HL-60 (cell line): ENCODE measurements at regions not wholly inside any gene's neighbourhood (a gene's known extent, or its start where the extent isn't known, plus 50 kb on each side); places are given as distances from the start of the nearest gene placed in this dataset.

ENCODE experiments used
- DNase-seq, 2 experiments: peaks; one replicate each; pipeline ENCODE4 v3.0.0-alpha.2; 2010 to 2020; ENCODE audit warnings: low read depth in 1 of 2, low spot score in 1 of 2
- H3K27ac ChIP-seq: fragments of 250-450 bp; sonication (Bioruptor Pico); replicated peaks from 2 replicates; pipeline ENCODE4 v1.5.1; 2020; ENCODE audit warnings: mild to moderate bottlenecking, moderate library complexity
- H3K27me3 ChIP-seq: fragments of 250-450 bp; sonication (Bioruptor Pico); 2 replicates; pipeline ENCODE4 v1.5.1; 2021; ENCODE audit warnings: mild to moderate bottlenecking, moderate library complexity; ENCODE audit not compliant: insufficient read depth, poor library complexity, severe bottlenecking
- H3K4me3 ChIP-seq: replicated peaks from 2 replicates; pipeline ENCODE4 v1.5.1; 2011; ENCODE audit warnings: mild to moderate bottlenecking, control low read depth, low read length; ENCODE audit not compliant: insufficient read depth
- CTCF ChIP-seq: IDR thresholded peaks from one replicate; pipeline ENCODE4 v1.5.1; 2011; ENCODE audit warnings: low read length, control low read depth, inconsistent platforms; ENCODE audit not compliant: insufficient read depth
- GABPA ChIP-seq: IDR thresholded peaks from 2 replicates; pipeline ENCODE4 v1.6.1; 2012; ENCODE audit warnings: low read depth
- POLR2AphosphoS5 ChIP-seq: IDR thresholded peaks from 2 replicates; pipeline ENCODE4 v1.6.1; 2012; ENCODE audit warnings: low read depth
- REST ChIP-seq: IDR thresholded peaks from 2 replicates; pipeline ENCODE4 v1.6.1; 2012; ENCODE audit warnings: low read depth; ENCODE audit not compliant: insufficient replicate concordance
- SPI1 ChIP-seq: IDR thresholded peaks from 2 replicates; pipeline ENCODE4 v1.6.1; 2012; ENCODE audit warnings: low read depth, mild to moderate bottlenecking, borderline replicate concordance

GRCh38 chr17:74099442-74100340, 103.8 kb upstream of the RPL38 start:
- peaks cover 2% of the 10 kb centered on the region for H3K27me3 ChIP-seq
- no peak for TF ChIP-seq SPI1
- no peak for TF ChIP-seq POLR2AphosphoS5
- TF ChIP-seq REST, result no peak
- TF ChIP-seq CTCF, result no peak
- TF ChIP-seq GABPA, result no peak
- no peak overlapping the region for H3K27ac ChIP-seq
- no peak for DNase-seq
- H3K4me3 ChIP-seq, result no peak overlapping the region

- H3K27me3 ChIP-seq, result peaks cover 2% of the 10 kb centered on the region
- TF ChIP-seq REST, result no peak
- peak; percentile 24; the same call in 1 of the 2 replicates for TF ChIP-seq GABPA
- peak; percentile 67 for TF ChIP-seq SPI1
Measured at GRCh38 chr17:74104921-74105320, 98.6 kb upstream of the RPL38 start.

GRCh38 chr17:74107107-74107506, 96.4 kb upstream of the RPL38 start:
- no peak overlapping the region for H3K4me3 ChIP-seq
- H3K27ac ChIP-seq, result no peak overlapping the region
- TF ChIP-seq POLR2AphosphoS5 (no peak), REST (no peak), GABPA (no peak), CTCF (no peak), SPI1 (no peak)
- H3K27me3 ChIP-seq, result peaks cover 2% of the 10 kb centered on the region
- DNase-seq, result no peak

More at GRCh38 chr17:74104921-74105320, 98.6 kb upstream of the RPL38 start:
- no peak for DNase-seq
- Histone ChIP-seq H3K27ac (no peak overlapping the region), H3K4me3 (no peak overlapping the region)
